LNCAP (cell line): ENCODE measurements at regions not wholly inside any gene's neighbourhood (a gene's known extent, or its start where the extent isn't known, plus 50 kb on each side); places are given as distances from the start of the nearest gene placed in this dataset.

Experiments
- TF ChIP-seq, protein P1 (sequence below): fragments of 450-650 bp; IDR thresholded peaks from 2 replicates; pipeline ENCODE4 v1.5.1; 2017; ENCODE audit warnings: mild to moderate bottlenecking

- TF ChIP-seq, protein P1, sequence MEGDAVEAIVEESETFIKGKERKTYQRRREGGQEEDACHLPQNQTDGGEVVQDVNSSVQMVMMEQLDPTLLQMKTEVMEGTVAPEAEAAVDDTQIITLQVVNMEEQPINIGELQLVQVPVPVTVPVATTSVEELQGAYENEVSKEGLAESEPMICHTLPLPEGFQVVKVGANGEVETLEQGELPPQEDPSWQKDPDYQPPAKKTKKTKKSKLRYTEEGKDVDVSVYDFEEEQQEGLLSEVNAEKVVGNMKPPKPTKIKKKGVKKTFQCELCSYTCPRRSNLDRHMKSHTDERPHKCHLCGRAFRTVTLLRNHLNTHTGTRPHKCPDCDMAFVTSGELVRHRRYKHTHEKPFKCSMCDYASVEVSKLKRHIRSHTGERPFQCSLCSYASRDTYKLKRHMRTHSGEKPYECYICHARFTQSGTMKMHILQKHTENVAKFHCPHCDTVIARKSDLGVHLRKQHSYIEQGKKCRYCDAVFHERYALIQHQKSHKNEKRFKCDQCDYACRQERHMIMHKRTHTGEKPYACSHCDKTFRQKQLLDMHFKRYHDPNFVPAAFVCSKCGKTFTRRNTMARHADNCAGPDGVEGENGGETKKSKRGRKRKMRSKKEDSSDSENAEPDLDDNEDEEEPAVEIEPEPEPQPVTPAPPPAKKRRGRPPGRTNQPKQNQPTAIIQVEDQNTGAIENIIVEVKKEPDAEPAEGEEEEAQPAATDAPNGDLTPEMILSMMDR = no peak
Measured at GRCh38 chr5:121624035-121624434, 227.6 kb upstream of the FTMT start.

DNA sequence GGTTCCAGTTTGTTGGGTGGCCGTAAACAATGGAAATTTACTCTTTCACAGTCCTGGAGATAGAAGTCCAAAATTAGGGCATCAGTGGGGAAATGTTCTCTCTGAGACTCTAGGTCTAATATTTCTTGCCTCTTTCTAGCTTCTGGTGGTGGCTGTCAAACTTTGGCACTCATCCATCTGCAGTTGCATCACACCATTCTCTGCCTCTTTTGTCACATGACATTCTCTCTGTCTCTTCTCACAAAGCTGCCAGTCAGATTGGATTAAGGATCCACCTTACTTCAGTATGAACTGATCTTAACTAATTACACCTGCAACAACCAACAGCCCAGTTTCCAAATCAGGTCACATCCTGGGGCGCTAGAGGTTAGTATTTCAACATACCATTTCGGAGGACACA is 222.9 kb upstream of the FTMT start:
- TF ChIP-seq, protein P1 = no peak

GRCh38 chr5:121630402-121630801 is 221.3 kb upstream of the FTMT start:
- TF ChIP-seq, protein P1 = peak; percentile 68

DNA sequence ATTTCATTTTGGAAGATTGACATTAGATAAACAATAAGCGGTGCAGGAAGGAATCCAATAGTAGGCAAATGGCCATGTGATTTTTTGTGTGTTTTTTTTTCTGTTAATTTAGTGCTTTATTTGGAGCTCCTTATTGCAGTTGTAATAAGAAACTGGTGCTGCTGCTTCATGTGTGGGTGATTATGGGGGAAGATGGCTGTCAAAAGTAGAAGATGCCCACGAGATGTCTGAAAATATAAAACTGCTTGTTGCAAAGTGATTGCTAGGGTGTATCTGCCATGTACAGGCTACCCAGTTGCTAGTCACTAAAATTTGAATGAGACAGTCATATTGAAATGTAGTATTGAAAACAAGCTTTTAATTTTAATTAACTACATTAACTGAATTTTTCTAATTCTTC is 216.7 kb upstream of the FTMT start:
- TF ChIP-seq, protein P1 = no peak

DNA sequence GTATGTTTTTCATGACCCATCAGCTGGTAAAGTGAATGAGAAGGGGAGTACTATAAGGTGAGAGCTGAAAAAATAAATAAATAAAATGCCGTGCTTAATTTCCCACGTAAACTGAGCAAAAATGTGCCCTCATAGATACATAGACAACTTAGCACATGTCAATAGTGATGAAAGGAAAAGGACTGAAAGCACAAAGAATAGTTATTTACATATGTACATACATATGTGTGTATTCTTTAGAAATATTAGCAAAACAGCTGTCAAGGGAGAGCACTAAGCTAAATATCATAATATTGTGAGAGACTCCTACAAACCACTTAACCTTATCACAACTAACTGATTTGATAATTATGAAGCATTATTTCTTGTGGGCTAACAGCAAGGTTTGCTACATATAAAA is 213.6 kb upstream of the FTMT start:
- TF ChIP-seq, protein P1 = no peak

- TF ChIP-seq, protein P1 = no peak
Measured at GRCh38 chr5:121640298-121640697, 211.4 kb upstream of the FTMT start.

DNA sequence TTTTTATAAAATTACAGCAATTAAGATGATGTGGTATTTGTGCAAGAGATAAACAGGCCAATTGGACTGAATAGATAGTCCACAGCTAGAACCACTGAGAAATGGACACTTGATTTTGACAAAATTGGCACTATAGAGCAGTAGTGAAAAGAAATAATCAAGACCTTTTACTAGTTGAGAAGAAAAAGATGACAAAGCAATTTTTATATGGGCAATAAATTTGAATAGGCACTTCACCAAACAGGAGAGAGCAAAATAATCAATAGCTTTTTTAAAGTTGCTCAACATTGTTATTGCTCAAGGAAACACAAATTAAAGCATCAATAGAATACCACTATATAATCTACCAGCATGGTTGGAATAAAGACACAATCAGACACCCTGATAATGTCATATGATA is 193.5 kb upstream of the FTMT start:
- TF ChIP-seq, protein P1 = no peak

- TF ChIP-seq, protein P1 = no peak
Measured at GRCh38 chr5:121660142-121660541, 191.5 kb upstream of the FTMT start.
